HL-60 (cell line): ENCODE measurements at regions not wholly inside any gene's neighbourhood (a gene's known extent, or its start where the extent isn't known, plus 50 kb on each side); places are given as distances from the start of the nearest gene placed in this dataset.

Experiments
- DNase-seq, 2 experiments: peaks; one replicate each; pipeline ENCODE4 v3.0.0-alpha.2; 2010 to 2020; ENCODE audit warnings: low read depth in 1 of 2, low spot score in 1 of 2
- H3K27ac ChIP-seq: fragments of 250-450 bp; sonication (Bioruptor Pico); replicated peaks from 2 replicates; pipeline ENCODE4 v1.5.1; 2020; ENCODE audit warnings: mild to moderate bottlenecking, moderate library complexity
- H3K27me3 ChIP-seq: fragments of 250-450 bp; sonication (Bioruptor Pico); 2 replicates; pipeline ENCODE4 v1.5.1; 2021; ENCODE audit warnings: mild to moderate bottlenecking, moderate library complexity; ENCODE audit not compliant: insufficient read depth, poor library complexity, severe bottlenecking
- H3K4me3 ChIP-seq: replicated peaks from 2 replicates; pipeline ENCODE4 v1.5.1; 2011; ENCODE audit warnings: mild to moderate bottlenecking, control low read depth, low read length; ENCODE audit not compliant: insufficient read depth
- CTCF ChIP-seq: IDR thresholded peaks from one replicate; pipeline ENCODE4 v1.5.1; 2011; ENCODE audit warnings: low read length, control low read depth, inconsistent platforms; ENCODE audit not compliant: insufficient read depth
- GABPA ChIP-seq: IDR thresholded peaks from 2 replicates; pipeline ENCODE4 v1.6.1; 2012; ENCODE audit warnings: low read depth
- POLR2AphosphoS5 ChIP-seq: IDR thresholded peaks from 2 replicates; pipeline ENCODE4 v1.6.1; 2012; ENCODE audit warnings: low read depth
- REST ChIP-seq: IDR thresholded peaks from 2 replicates; pipeline ENCODE4 v1.6.1; 2012; ENCODE audit warnings: low read depth; ENCODE audit not compliant: insufficient replicate concordance
- SPI1 ChIP-seq: IDR thresholded peaks from 2 replicates; pipeline ENCODE4 v1.6.1; 2012; ENCODE audit warnings: low read depth, mild to moderate bottlenecking, borderline replicate concordance

GRCh38 chr6:140909625-140910024 lies 1223.1 kb upstream of the GJE1 start:
- Histone ChIP-seq H3K27me3 (no peaks in the 10 kb centered on the region), H3K27ac (no peak overlapping the region), H3K4me3 (no peak overlapping the region)
- TF ChIP-seq SPI1 = no peak
- TF ChIP-seq REST = no peak
- TF ChIP-seq CTCF = no peak
- no peak for TF ChIP-seq GABPA
- TF ChIP-seq POLR2AphosphoS5 = no peak
- DNase-seq = no peak

GRCh38 chr6:140909156-140909555 lies 1223.6 kb upstream of the GJE1 start:
- no peak for TF ChIP-seq SPI1
- no peak for TF ChIP-seq CTCF
- TF ChIP-seq GABPA = no peak
- no peak for TF ChIP-seq REST
- no peak for TF ChIP-seq POLR2AphosphoS5
- H3K4me3 ChIP-seq = no peak overlapping the region
- H3K27ac ChIP-seq = no peak overlapping the region
- H3K27me3 ChIP-seq = no peaks in the 10 kb centered on the region
- DNase-seq = no peak

- H3K27me3 ChIP-seq = no peaks in the 10 kb centered on the region
- no peak overlapping the region for H3K4me3 ChIP-seq
- H3K27ac ChIP-seq = no peak overlapping the region
- DNase-seq = no peak
- TF ChIP-seq REST = no peak
- no peak for TF ChIP-seq GABPA
These were observed 1224.2 kb upstream of the GJE1 start for GRCh38 chr6:140908505-140908904.

- H3K27me3 ChIP-seq = no peaks in the 10 kb centered on the region
- H3K27ac ChIP-seq = no peak overlapping the region
- no peak for TF ChIP-seq SPI1
- TF ChIP-seq CTCF = no peak
- TF ChIP-seq POLR2AphosphoS5 = no peak
- no peak for TF ChIP-seq GABPA
- no peak for TF ChIP-seq REST
- no peak for DNase-seq
- H3K4me3 ChIP-seq = no peak overlapping the region
These were observed 1225.5 kb upstream of the GJE1 start for GRCh38 chr6:140907235-140907634.
